Ascending aorta (tissue), 2 donors: ENCODE measurements at regions not wholly inside any gene's neighbourhood (a gene's known extent, or its start where the extent isn't known, plus 50 kb on each side); places are given as distances from the start of the nearest gene placed in this dataset.

ENCODE experiments used
- DNase-seq, 2 donors: peaks; one replicate each; pipeline ENCODE4 v3.0.0-alpha.2; 2019; ENCODE audit warnings: low spot score in 2 of 2
- H3K27ac ChIP-seq, 2 donors: fragments of 200-600 bp; sonication (generic); one replicate each; pipeline ENCODE4 v1.5.1; 2016 to 2017; ENCODE audit warnings: mild to moderate bottlenecking in 1 of 2
- H3K27me3 ChIP-seq: fragments of 200-600 bp; sonication (generic); one replicate; pipeline ENCODE4 v1.5.1; 2017
- H3K36me3 ChIP-seq, 2 donors: fragments of 200-600 bp; sonication (generic); one replicate each; pipeline ENCODE4 v1.5.1; 2016
- H3K4me1 ChIP-seq, 2 donors: fragments of 200-600 bp; sonication (generic); one replicate each; pipeline ENCODE4 v1.5.1; 2016 to 2017; ENCODE audit warnings: mild to moderate bottlenecking in 1 of 2
- H3K4me3 ChIP-seq, 2 donors: fragments of 200-600 bp; sonication (generic); one replicate each; pipeline ENCODE4 v1.5.1; 2016 to 2017; ENCODE audit warnings: mild to moderate bottlenecking in 1 of 2
- H3K9me3 ChIP-seq, 2 donors: fragments of 200-600 bp; sonication (generic); one replicate each; pipeline ENCODE4 v1.5.1; 2016
- CTCF ChIP-seq, 3 experiments: fragments of 200-600 bp in 2 of 3; fragments of 450-650 bp in 1 of 3; sonication (generic) in 2 of 3; IDR thresholded peaks; one replicate each; pipeline ENCODE4 v1.5.1; 2016 to 2019; ENCODE audit warnings: antibody characterized with exemption in 3 of 3, mild to moderate bottlenecking in 1 of 3, moderate library complexity in 1 of 3
- intact Hi-C: fragments of 100-400 bp; cut with DNase I; formaldehyde crosslinking; loops from one replicate; pipeline ENCODE4 v1.15.1; 2023

- Histone ChIP-seq H3K4me3 (no peak overlapping the region), H3K9me3 (no peaks in the 10 kb centered on the region)
- intact Hi-C loops = no loop called here
These were observed 205.9 kb upstream of the IL12B start for GRCh38 chr5:159536166-159536565.

GRCh38 chr5:159536646-159537045 lies 206.4 kb upstream of the IL12B start:
- H3K27me3 ChIP-seq = no peaks in the 10 kb centered on the region
- no peaks in the 10 kb centered on the region for H3K9me3 ChIP-seq
- intact Hi-C loops = no loop called here
- H3K4me3 ChIP-seq = no peak overlapping the region
- H3K4me1 ChIP-seq = no peaks in the 10 kb centered on the region
- DNase-seq = no peak
- H3K27ac ChIP-seq = no peak overlapping the region
- TF ChIP-seq CTCF (IDR thresholded peaks at IDR 0.05) = no peak
- H3K36me3 ChIP-seq = no peaks in the 10 kb centered on the region

More at GRCh38 chr5:159536166-159536565, 205.9 kb upstream of the IL12B start:
- TF ChIP-seq CTCF (IDR thresholded peaks at IDR 0.05) = no peak
- H3K36me3 ChIP-seq = no peaks in the 10 kb centered on the region
- H3K4me1 ChIP-seq = no peaks in the 10 kb centered on the region
- H3K27ac ChIP-seq = no peak overlapping the region
- no peak for DNase-seq
- H3K27me3 ChIP-seq = no peaks in the 10 kb centered on the region

- no peak for DNase-seq
- Histone ChIP-seq H3K27ac (no peak overlapping the region), H3K36me3 (no peaks in the 10 kb centered on the region), H3K4me1 (peaks cover 2 to 7% of the 10 kb centered on the region in 2 donors), H3K9me3 (no peaks in the 10 kb centered on the region), H3K27me3 (no peaks in the 10 kb centered on the region), H3K4me3 (no peak overlapping the region)
- intact Hi-C loops = loop anchor here (5.0 kb wide), 1 partner anchor 223 kb away; no protein-coding TSS in a partner anchor
- no peak for TF ChIP-seq CTCF (IDR thresholded peaks at IDR 0.05)
These were observed 209.4 kb upstream of the IL12B start for GRCh38 chr5:159539678-159540077.

- Histone ChIP-seq H3K27ac (no peak overlapping the region), H3K27me3 (no peaks in the 10 kb centered on the region), H3K4me1 (peaks cover 6 to 17% of the 10 kb centered on the region in 2 donors), H3K4me3 (no peak overlapping the region), H3K9me3 (no peaks in the 10 kb centered on the region), H3K36me3 (no peaks in the 10 kb centered on the region)
- intact Hi-C loops = loop anchor here (5.0 kb wide), 1 partner anchor 219 kb away; no protein-coding TSS in a partner anchor
- no peak for DNase-seq
- no peak for TF ChIP-seq CTCF (IDR thresholded peaks at IDR 0.05)
These were observed 213.0 kb upstream of the IL12B start for GRCh38 chr5:159543326-159543725.

- no peaks in the 10 kb centered on the region for H3K27me3 ChIP-seq
- no peaks in the 10 kb centered on the region for H3K9me3 ChIP-seq
- H3K4me3 ChIP-seq = no peak overlapping the region
- intact Hi-C loops = no loop called here
- DNase-seq = no peak
- no peak overlapping the region for H3K27ac ChIP-seq
- H3K36me3 ChIP-seq = no peaks in the 10 kb centered on the region
- no peak for TF ChIP-seq CTCF (IDR thresholded peaks at IDR 0.05)
- peaks cover 6 to 17% of the 10 kb centered on the region in 2 donors for H3K4me1 ChIP-seq
These were observed 214.9 kb upstream of the IL12B start for GRCh38 chr5:159545156-159545555.
